GM12865 (cell line): ENCODE measurements at regions not wholly inside any gene's neighbourhood (a gene's known extent, or its start where the extent isn't known, plus 50 kb on each side); places are given as distances from the start of the nearest gene placed in this dataset.

Experiments
- DNase-seq: peaks from one replicate; pipeline ENCODE4 v3.0.0; 2010; ENCODE audit warnings: low read depth
- H3K4me3 ChIP-seq: 2 replicates; pipeline ENCODE4 v1.5.1; 2011; ENCODE audit warnings: mild to moderate bottlenecking, low read depth, low read length, control low read depth
- TF ChIP-seq, protein P1 (sequence below): IDR thresholded peaks from 2 replicates; pipeline ENCODE4 v1.5.1; 2011; ENCODE audit warnings: low read length, control low read depth, low read depth, inconsistent platforms; ENCODE audit not compliant: insufficient read depth; ENCODE audit errors: missing control alignments

DNA sequence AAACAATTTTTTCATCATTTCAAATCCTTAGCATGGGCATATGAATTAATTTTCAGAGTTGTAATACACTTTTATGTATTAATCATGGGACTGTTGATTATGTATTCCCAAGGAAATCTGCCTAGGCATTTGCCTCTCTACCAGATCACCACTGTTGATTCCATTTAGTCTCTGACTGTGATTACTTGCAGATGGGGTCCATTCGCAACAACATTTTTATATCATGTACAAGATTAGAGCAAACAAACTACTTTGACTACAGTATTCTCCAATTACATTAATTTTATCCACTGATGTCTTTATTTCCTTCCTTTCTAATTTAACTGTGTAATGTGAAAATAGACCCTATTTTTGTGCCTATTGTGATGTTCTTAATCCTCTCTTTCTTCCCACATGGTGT lies 831.4 kb upstream of the SLC35B3 start:
- H3K4me3 ChIP-seq, result no peak overlapping the region
- TF ChIP-seq, protein P1, sequence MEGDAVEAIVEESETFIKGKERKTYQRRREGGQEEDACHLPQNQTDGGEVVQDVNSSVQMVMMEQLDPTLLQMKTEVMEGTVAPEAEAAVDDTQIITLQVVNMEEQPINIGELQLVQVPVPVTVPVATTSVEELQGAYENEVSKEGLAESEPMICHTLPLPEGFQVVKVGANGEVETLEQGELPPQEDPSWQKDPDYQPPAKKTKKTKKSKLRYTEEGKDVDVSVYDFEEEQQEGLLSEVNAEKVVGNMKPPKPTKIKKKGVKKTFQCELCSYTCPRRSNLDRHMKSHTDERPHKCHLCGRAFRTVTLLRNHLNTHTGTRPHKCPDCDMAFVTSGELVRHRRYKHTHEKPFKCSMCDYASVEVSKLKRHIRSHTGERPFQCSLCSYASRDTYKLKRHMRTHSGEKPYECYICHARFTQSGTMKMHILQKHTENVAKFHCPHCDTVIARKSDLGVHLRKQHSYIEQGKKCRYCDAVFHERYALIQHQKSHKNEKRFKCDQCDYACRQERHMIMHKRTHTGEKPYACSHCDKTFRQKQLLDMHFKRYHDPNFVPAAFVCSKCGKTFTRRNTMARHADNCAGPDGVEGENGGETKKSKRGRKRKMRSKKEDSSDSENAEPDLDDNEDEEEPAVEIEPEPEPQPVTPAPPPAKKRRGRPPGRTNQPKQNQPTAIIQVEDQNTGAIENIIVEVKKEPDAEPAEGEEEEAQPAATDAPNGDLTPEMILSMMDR, result no peak
- no peak for DNase-seq

DNA sequence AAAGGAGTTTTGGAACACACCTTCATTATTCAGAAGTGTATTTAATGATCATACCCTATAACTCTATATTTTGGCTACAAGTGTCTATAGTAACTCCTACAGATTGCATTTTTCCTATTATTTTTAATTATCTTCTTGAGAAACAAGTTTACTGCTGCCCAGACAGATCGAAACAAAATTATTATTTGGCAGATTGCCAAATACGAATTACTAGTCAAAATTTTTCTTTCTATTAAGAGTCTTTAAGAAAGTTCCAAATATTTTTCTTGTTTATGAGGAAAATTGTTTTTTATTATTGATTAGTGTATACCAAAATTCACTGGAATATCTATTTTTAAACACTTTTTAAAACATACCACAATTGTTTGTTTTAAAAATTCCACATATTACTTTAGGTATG lies 821.9 kb upstream of the SLC35B3 start:
- H3K4me3 ChIP-seq, result no peak overlapping the region
- TF ChIP-seq, protein P1, result no peak
- DNase-seq, result no peak

DNA sequence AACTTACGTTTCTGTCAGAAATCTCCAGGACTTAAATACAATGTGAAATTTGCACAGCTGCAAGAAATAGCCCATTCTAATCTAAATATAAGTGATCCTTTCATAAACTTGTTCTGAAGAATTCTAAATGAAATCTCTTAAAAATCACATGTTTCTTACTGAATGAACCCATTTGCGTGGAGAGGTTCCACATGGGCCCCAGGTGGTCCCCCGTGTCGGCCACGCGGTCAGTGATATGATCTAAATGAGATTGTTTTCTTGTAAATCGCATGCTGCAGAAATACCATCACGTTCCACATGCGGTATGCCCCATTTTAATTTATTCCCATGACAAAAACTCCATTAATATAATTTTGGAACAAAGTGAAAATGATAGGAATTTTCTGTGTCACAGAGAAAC lies 818.9 kb upstream of the SLC35B3 start:
- DNase-seq, result no peak
- TF ChIP-seq, protein P1, result no peak

DNA sequence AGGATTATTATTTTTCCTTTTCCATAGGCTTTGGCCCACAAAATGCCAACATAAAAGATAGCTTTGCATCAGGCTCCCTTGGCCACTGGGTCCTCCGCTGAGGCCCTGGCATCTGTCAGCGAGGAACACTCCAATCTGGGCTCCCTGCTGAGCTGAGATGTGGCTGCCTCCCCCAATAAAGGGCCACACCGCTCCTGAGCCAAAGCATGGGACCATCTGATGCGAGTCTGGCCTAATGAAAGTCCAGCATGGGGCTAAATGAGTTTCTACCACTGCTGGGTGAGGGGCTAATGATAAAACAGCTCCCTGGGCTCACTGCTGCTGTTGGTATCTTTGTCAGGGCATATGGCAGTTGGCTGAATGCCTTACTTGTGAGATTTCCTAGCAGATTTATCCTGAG lies 817.5 kb upstream of the SLC35B3 start:
- TF ChIP-seq, protein P1, result no peak
- no peak overlapping the region for H3K4me3 ChIP-seq
- no peak for DNase-seq

More for the DNA sequence above, 818.9 kb upstream of the SLC35B3 start:
- H3K4me3 ChIP-seq, result no peak overlapping the region

DNA sequence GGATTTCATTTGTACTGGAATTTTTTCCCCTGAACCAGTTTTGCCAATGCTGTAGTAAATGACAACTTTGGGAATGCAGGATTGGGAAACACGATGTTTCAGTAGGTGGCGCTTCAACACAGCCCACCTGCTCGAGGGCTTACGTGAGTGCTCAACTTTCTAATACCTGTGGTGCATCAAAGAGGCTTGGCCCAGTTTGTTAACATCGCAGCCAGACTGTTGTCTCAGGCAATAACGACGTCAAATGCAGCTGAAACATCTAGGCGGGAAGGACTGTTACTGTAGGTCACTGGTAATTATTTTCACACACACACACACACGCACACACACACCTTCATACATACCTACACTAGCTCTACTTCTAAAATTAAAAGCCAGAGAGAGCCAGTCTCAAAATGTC lies 815.5 kb upstream of the SLC35B3 start:
- no peak overlapping the region for H3K4me3 ChIP-seq
- TF ChIP-seq, protein P1, result peak; percentile 36
- DNase-seq, result peak; percentile 10

DNA sequence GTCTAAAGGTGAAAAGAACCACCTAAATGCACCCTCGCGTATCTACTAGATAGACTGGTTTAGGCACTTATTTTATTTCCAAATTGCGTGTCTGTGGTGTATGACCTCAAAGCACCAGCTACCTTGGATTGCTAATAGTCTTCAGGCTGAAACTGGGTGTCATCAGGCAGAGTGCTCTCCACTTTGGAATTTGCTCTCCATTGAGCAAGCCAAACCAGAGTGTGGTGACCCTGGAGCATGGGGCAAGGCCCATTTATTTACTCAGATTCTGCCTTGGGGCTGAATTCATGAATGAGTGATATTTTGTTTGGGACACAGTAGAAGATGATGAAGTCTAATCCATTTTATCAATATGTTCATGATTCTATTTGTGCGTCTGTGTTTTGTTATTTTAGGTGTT lies 812.8 kb upstream of the SLC35B3 start:
- TF ChIP-seq, protein P1, result no peak
- DNase-seq, result no peak
- H3K4me3 ChIP-seq, result no peak overlapping the region

DNA sequence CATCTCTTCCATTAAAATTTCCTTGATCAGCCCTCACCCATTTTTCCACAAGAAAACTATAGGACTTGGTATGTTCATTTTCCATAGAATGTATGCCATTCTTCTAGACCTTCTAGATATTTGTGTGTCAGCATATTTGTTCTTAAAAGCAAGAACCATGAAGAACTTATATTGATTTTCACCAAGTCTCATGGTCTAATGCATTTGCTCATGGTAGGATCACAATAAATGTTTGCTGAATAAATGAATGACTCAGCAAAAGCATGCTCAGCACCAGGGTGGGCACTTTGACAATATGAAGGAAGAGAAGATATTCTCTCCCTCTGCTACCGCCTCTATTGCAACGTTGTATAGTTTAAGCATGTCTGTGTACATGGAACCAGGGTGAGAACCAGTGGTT lies 805.5 kb upstream of the SLC35B3 start:
- DNase-seq, result no peak
- H3K4me3 ChIP-seq, result no peak overlapping the region
- TF ChIP-seq, protein P1, result no peak
